Dendritic cell treated with granulocyte-macrophage colony-stimulating factor and Interleukin-4, amounts not matched to agents 40 ng/mL and 50 ng/mL, for 4 days (primary cell): ENCODE measurements at regions not wholly inside any gene's neighbourhood (a gene's known extent, or its start where the extent isn't known, plus 50 kb on each side); places are given as distances from the start of the nearest gene placed in this dataset.
A peak's percentile ranks its signal among the peaks of the same experiment; 100 is the strongest.

Experiments
- H3K27ac Mint-ChIP-seq: one replicate; pipeline ENCODE4 v1.8.0; 2022; ENCODE audit warnings: mild to moderate bottlenecking, mixed read lengths
- H3K27me3 Mint-ChIP-seq: one replicate; pipeline ENCODE4 v1.8.0; 2022; ENCODE audit warnings: mild to moderate bottlenecking, mixed read lengths
- H3K36me3 Mint-ChIP-seq: one replicate; pipeline ENCODE4 v1.8.0; 2022; ENCODE audit warnings: low read depth, mixed read lengths
- H3K4me1 Mint-ChIP-seq: one replicate; pipeline ENCODE4 v1.8.0; 2022; ENCODE audit warnings: low read depth, mixed read lengths
- H3K4me3 Mint-ChIP-seq: one replicate; pipeline ENCODE4 v1.8.0; 2022; ENCODE audit warnings: mild to moderate bottlenecking, moderate library complexity, mixed read lengths
- H3K9me3 Mint-ChIP-seq: one replicate; pipeline ENCODE4 v1.8.0; 2022; ENCODE audit warnings: mixed read lengths
- intact Hi-C: fragments of 100-400 bp; cut with micrococcal nuclease; formaldehyde crosslinking; loops from one replicate; pipeline ENCODE4 v1.15.0; 2022

DNA sequence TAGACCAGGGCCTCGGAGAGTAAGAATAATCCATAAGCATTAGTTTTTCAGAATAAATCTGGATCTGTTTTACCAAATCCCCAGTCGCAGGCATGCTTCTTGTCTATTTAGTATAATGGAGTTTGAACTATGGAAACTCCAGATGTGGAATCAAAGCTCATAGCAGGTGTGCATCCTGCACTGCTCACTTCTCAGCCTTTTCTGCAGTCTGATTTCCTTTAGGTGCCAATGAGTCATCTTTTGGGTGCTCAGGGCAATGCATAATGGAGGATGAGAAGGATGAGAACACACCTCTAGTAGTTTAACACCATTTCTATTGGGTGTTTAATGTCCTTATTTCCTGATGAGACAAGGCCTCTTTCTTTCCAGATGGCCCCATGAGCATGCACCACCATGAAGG lies 961.2 kb downstream of the TMEM121 start:
- intact Hi-C loops, result no loop called here
- H3K27ac Mint-ChIP-seq, result no peak overlapping the region
- no peaks in the 10 kb centered on the region for H3K4me1 Mint-ChIP-seq
- no peaks in the 10 kb centered on the region for H3K36me3 Mint-ChIP-seq
- H3K4me3 Mint-ChIP-seq, result no peak overlapping the region
- H3K27me3 Mint-ChIP-seq, result no peaks in the 10 kb centered on the region
- no peaks in the 10 kb centered on the region for H3K9me3 Mint-ChIP-seq

DNA sequence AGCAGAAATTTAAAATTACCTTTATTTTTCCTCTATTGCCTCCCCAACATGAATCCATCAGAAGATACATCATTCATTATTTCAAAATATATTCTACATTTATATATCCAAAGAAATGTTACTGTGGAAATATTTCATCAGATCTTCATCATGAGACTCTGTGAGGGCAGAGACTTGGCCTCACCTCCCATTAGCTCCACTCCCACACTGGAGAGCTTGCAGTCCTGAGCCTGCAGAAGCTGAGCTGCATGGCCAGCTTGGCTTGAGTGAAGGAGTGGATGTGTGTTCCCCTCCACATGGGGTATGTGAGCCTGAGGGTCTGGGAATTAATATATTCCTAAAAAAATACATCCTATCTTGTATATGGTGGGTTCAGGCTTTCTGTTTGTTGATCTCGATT lies 961.9 kb downstream of the TMEM121 start:
- intact Hi-C loops, result no loop called here
- no peak overlapping the region for H3K27ac Mint-ChIP-seq
- no peaks in the 10 kb centered on the region for H3K27me3 Mint-ChIP-seq
- H3K9me3 Mint-ChIP-seq, result no peaks in the 10 kb centered on the region
- H3K4me1 Mint-ChIP-seq, result no peaks in the 10 kb centered on the region
- no peak overlapping the region for H3K4me3 Mint-ChIP-seq
- H3K36me3 Mint-ChIP-seq, result no peaks in the 10 kb centered on the region

DNA sequence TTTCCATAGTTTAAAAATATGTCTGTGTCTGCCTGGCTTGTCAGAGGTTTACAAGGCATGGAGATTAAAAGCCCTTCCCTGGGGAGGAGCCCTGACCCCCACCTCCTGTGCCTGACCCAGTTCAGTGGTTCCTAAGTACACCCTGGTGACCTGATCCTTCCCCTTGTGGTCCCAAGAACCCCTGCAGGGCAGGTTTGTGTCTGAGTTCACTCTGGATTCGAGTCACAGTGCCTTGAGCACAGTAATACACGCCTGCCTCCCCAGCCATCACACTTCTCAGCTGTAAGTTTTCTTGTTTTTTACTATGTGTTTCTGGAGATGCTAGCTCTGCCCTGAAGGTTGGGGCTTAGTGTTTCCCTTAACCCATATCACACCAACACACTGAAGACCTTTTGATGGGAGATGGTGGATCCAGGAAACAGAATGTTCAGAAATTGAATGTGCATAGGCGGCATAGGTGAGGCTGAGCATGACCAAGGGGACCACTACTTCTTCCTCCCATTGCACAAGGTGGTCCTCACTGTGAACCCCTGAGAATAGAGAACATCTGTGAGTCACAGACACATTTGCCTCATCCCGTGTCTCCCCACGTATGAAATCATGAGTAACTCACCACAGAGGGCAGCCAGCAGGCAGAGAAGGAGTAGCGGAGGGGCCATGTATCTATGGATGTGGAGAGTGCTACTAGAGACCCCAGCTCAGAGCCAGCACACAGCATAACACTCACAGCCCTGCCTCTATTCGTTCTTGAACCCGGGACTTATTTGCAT lies 962.9 kb downstream of the TMEM121 start:
- Mint-ChIP-seq H3K27ac (no peak overlapping the region), H3K9me3 (no peaks in the 10 kb centered on the region), H3K4me1 (peaks cover 5% of the 10 kb centered on the region), H3K4me3 (no peak overlapping the region), H3K27me3 (no peaks in the 10 kb centered on the region), H3K36me3 (no peaks in the 10 kb centered on the region)
- intact Hi-C loops, result no loop called here

DNA sequence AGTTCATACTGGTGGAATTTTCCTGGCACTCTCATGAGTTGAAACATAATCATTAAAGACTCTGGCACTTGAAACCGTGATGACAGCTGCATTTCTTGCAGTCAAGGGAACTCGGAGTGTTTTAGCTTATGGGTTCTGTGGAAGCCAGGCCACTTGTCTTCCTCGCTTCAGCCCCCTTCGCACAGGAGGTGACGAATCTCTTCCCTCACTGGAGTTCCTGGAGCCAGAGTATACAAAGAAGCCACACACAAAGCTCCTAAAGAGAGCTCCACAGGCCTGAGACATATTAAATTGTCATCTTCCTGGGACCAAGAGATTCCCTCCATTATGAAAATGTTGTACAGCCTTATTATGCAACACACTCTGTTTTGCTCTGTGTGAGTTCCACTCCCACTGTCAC lies 964.1 kb downstream of the TMEM121 start:
- Mint-ChIP-seq H3K9me3 (no peaks in the 10 kb centered on the region), H3K27me3 (no peaks in the 10 kb centered on the region), H3K27ac (no peak overlapping the region), H3K4me3 (no peak overlapping the region), H3K4me1 (peaks cover 13% of the 10 kb centered on the region), H3K36me3 (no peaks in the 10 kb centered on the region)
- intact Hi-C loops, result no loop called here

DNA sequence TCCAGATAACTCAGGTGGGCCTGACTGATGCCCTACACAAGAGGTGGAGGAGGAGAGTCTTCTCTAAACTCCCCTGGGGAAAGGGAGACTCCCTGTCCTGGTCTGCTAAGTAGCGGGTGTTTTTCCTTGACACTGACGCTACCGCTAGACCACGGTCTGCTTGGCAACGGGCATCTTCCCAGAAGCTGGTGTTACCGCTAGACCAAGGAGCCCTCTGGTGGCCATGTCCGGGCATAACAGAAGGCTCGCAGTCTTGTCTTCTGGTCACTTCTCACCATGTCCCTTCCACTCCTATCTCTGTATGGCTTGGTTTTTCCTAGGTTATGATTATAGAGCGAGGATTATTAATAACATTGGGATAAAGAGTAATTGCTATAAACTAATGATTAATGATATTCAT lies 965.5 kb downstream of the TMEM121 start:
- peaks cover 13% of the 10 kb centered on the region for H3K4me1 Mint-ChIP-seq
- H3K4me3 Mint-ChIP-seq, result no peak overlapping the region
- no peak overlapping the region for H3K27ac Mint-ChIP-seq

DNA sequence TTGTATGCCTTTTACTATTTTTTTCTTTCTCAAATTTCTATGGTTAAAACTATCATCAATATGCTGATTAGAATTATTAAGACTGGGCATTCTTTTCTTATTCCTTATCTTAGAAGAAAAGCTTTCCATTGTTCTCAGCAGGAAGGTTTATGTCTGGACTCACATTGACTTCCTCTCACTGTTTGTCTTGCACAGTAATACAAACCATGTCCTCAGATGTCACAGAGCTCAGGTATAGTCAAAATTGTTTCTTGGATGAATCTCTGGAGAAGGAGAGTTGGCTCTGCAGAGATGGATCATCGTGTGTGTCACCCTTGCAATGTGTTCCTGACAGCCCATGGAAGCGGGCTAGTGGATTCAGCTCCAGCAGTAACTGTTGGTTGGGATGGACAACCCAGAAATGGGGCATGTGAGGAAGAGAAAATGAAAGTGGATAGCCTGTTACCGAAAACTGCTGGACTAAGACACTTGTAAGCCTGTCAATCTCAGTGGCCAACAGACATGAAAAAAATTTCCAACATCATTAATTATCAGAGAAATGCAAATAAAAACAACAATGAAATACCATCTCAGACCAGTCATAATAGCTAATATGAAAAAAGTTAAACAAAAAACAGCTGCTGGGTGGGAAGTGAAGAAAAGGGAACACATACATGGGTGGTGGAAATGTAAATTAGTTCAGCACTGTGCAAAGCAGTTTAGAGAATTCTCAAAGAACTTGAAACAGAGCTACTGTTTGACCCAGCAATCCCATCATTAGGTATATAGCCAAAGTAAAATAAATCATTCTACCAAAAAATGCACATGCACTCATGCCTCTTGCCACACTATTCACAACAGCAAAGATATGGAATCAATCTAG lies 967.8 kb downstream of the TMEM121 start:
- no peaks in the 10 kb centered on the region for H3K36me3 Mint-ChIP-seq
- H3K27me3 Mint-ChIP-seq, result no peaks in the 10 kb centered on the region
- H3K27ac Mint-ChIP-seq, result peak overlapping the region; percentile 40
- peak overlapping the region; percentile 75 for H3K4me3 Mint-ChIP-seq
- H3K9me3 Mint-ChIP-seq, result no peaks in the 10 kb centered on the region
- intact Hi-C loops, result no loop called here
- H3K4me1 Mint-ChIP-seq, result peaks cover 13% of the 10 kb centered on the region

More for the DNA sequence above, 965.5 kb downstream of the TMEM121 start:
- intact Hi-C loops, result no loop called here
- Mint-ChIP-seq H3K36me3 (no peaks in the 10 kb centered on the region), H3K27me3 (no peaks in the 10 kb centered on the region), H3K9me3 (no peaks in the 10 kb centered on the region)

DNA sequence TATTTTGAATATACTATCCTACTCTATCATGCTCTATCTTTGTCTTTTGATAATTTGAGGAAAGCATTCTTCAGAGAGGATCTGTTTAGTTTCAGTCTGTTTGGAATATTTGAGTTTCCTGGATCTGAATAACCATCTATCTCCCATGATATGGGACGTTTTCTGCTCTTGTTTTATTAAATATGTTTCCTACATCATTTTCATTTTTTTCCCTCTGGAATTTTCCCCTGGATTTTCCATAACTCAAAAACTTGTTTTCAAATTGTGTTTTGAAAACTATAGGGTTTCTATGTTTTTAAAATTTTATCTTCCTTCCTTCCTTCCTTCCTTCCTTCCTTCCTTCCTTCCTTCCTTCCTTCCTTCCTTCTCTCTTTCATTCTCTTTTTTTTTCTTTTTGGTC lies 974.2 kb downstream of the TMEM121 start:
- no peaks in the 10 kb centered on the region for H3K36me3 Mint-ChIP-seq
- H3K4me1 Mint-ChIP-seq, result peaks cover 9% of the 10 kb centered on the region
- H3K4me3 Mint-ChIP-seq, result no peak overlapping the region
- intact Hi-C loops, result no loop called here
- H3K27me3 Mint-ChIP-seq, result peaks cover 3% of the 10 kb centered on the region
- H3K27ac Mint-ChIP-seq, result no peak overlapping the region
- H3K9me3 Mint-ChIP-seq, result no peaks in the 10 kb centered on the region

DNA sequence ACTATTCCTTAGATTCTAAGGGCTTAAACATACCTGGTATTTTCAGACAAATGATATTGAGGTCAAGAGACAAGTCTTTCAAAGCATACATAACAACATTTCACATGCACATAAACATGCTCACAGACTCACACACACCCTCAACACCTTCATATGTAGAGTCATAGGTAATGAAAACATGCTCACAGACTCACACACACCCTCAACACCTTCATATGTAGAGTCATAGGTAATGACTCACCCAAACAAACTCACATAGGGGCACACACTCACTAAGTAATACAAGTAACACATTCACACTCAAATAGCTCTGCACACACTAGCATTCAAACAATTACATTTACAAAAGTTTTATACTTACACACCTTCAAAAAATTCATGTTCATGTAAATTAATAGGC lies 975.5 kb downstream of the TMEM121 start:
- no peak overlapping the region for H3K4me3 Mint-ChIP-seq
- no peak overlapping the region for H3K27ac Mint-ChIP-seq
- H3K9me3 Mint-ChIP-seq, result no peaks in the 10 kb centered on the region
- intact Hi-C loops, result no loop called here
- no peaks in the 10 kb centered on the region for H3K36me3 Mint-ChIP-seq
- H3K27me3 Mint-ChIP-seq, result peaks cover 5% of the 10 kb centered on the region
- H3K4me1 Mint-ChIP-seq, result peaks cover 10% of the 10 kb centered on the region

DNA sequence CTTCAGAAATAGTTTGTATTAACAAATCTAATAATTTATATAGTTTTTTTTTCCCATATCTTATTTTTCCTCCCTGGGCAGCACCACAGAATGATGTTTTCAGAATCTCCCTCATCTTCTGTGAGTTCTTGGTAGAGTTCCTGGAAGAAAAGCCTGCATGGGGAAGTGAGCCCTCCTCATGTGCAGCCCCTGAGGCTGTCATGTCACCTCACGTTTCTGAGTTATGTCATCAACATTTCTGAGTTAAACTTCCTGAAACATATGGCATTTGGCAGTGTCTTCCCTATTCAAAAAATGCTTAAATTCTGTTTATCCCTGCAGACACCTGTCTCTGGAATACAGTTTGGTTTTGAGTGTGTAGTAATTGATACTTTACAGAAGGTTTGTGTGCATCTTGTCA lies 979.0 kb downstream of the TMEM121 start:
- H3K36me3 Mint-ChIP-seq, result no peaks in the 10 kb centered on the region
- H3K4me3 Mint-ChIP-seq, result no peak overlapping the region
- peaks cover 10% of the 10 kb centered on the region for H3K4me1 Mint-ChIP-seq
- peaks cover 14% of the 10 kb centered on the region for H3K27me3 Mint-ChIP-seq
- H3K9me3 Mint-ChIP-seq, result no peaks in the 10 kb centered on the region
- H3K27ac Mint-ChIP-seq, result no peak overlapping the region
- intact Hi-C loops, result no loop called here

DNA sequence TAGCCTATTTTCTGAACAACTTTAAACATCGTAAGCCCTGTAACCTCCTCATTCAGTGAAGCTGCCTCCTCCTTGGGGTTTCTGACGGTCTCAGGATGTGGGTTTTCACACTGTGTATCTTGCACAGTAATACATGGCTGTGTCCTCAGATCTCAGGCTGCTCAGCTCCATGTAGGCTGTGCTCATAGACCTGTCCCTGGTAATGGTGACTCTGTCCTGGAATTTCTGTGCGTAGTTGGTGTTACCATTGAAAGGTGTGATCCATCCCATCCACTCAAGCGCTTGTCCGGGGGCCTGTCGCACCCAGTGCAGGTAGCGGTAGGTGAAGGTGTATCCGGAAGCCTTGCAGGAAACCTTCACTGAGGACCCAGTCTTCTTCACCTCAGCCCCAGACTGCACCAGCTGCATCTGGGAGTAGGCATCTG lies 980.5 kb downstream of the TMEM121 start:
- no peak overlapping the region for H3K4me3 Mint-ChIP-seq
- no peaks in the 10 kb centered on the region for H3K36me3 Mint-ChIP-seq
- H3K27me3 Mint-ChIP-seq, result peaks cover 19% of the 10 kb centered on the region
- H3K27ac Mint-ChIP-seq, result no peak overlapping the region
- no peaks in the 10 kb centered on the region for H3K9me3 Mint-ChIP-seq
- intact Hi-C loops, result no loop called here
- H3K4me1 Mint-ChIP-seq, result peaks cover 10% of the 10 kb centered on the region

DNA sequence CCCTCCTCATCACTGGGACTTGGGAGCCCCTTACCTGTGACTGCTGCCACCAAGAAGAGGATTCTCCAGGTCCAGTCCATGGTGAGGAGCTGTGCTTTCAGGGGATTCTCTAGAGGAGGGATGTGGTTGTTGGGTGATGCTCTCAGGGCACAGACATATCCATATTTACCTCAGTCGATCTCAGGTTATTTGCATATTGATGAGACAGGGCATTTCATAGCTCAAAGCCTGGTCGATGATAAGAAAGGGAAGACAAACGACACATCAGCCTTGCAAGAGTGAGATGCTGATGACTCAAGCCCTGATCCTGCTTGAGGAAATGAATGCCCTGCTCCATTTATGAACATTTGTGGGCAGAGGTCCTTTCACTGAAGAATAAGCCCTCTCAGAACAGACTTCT lies 981.0 kb downstream of the TMEM121 start:
- intact Hi-C loops, result no loop called here
- H3K27ac Mint-ChIP-seq, result no peak overlapping the region
- peaks cover 10% of the 10 kb centered on the region for H3K4me1 Mint-ChIP-seq

DNA sequence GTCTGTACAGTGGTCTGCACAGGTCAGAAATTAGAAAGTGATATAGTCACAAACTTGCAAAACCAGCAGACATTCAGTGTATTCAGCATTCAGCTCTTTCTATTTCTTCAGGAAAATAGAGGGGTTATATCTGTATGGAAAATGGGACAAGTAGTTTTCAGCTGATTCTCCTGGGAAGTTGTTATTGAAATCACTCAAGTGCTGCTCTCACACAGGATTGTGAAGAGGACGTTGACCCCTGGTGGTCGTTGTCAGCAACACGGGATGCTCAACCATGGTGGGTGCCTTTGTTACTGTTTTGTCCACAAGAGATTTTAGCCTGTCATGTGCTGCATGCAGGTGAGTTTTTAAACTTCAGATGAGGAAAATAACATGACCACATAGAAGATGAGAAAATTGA lies 981.8 kb downstream of the TMEM121 start:
- Mint-ChIP-seq H3K4me1 (peaks cover 10% of the 10 kb centered on the region), H3K27ac (no peak overlapping the region), H3K9me3 (no peaks in the 10 kb centered on the region), H3K36me3 (no peaks in the 10 kb centered on the region), H3K27me3 (peaks cover 21% of the 10 kb centered on the region), H3K4me3 (no peak overlapping the region)
- intact Hi-C loops, result no loop called here

More for the DNA sequence above, 981.0 kb downstream of the TMEM121 start:
- Mint-ChIP-seq H3K27me3 (peaks cover 21% of the 10 kb centered on the region), H3K4me3 (no peak overlapping the region), H3K36me3 (no peaks in the 10 kb centered on the region), H3K9me3 (no peaks in the 10 kb centered on the region)

DNA sequence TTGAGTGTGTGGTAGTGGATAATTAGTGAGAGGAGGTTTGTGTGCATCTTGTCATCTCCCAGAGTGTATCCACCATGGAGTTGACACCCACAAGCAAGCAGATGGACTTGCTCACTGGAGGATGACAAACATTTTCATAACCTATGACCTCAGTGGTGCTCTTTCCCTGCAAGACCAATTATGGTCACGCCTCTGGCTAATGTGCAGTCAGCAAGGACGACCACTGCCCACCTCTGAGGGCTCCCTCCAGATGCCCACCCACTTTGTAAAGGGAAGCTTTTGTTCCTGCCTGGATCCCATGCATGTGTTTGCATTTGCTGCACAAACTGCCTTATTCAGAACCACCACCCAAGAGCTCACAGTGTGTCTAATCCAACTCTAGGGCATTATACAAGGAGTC lies 982.8 kb downstream of the TMEM121 start:
- Mint-ChIP-seq H3K36me3 (no peaks in the 10 kb centered on the region), H3K4me1 (peaks cover 10% of the 10 kb centered on the region), H3K9me3 (no peaks in the 10 kb centered on the region), H3K27ac (no peak overlapping the region), H3K27me3 (peaks cover 23% of the 10 kb centered on the region), H3K4me3 (no peak overlapping the region)
- intact Hi-C loops, result no loop called here

DNA sequence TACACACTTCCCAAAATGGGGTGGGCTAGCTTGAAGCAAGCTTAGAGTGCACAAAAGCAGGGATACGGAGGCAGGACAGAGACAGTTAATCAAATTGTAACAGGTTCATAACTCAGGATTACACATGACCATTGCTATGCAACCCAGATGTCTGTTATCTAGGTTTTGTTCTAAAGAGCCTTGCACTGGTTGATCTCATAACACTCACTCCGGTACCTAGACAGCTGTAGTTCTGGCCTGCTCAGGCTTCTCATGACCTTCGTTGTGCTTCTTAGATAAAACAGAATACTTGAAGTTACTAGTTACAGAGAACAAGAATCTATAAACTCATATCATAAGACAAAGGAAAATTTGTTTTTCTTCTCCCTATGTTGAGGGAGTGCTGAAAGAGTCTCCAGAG lies 983.4 kb downstream of the TMEM121 start:
- Mint-ChIP-seq H3K4me3 (no peak overlapping the region), H3K27me3 (peaks cover 22% of the 10 kb centered on the region), H3K4me1 (peaks cover 8% of the 10 kb centered on the region), H3K27ac (no peak overlapping the region), H3K36me3 (no peaks in the 10 kb centered on the region), H3K9me3 (no peaks in the 10 kb centered on the region)
- intact Hi-C loops, result no loop called here
